H9 (cell line): ENCODE measurements at regions not wholly inside any gene's neighbourhood (a gene's known extent, or its start where the extent isn't known, plus 50 kb on each side); places are given as distances from the start of the nearest gene placed in this dataset.

Experiments used
- DNase-seq: peaks from one replicate; pipeline ENCODE4 v3.0.0-alpha.2; 2017
- H2AFZ ChIP-seq: one replicate; pipeline ENCODE4 v1.6.1; 2013; ENCODE audit warnings: mild to moderate bottlenecking, low read length, control low read depth, moderate library complexity
- H2AK5ac ChIP-seq: 2 replicates; pipeline ENCODE4 v1.6.1; 2013; ENCODE audit warnings: low read length, control low read depth, mixed read lengths; ENCODE audit not compliant: insufficient read length
- H2BK120ac ChIP-seq: one replicate; pipeline ENCODE4 v1.6.1; 2013; ENCODE audit warnings: low read depth, mild to moderate bottlenecking, low read length, control low read depth, inconsistent platforms; ENCODE audit not compliant: poor library complexity, severe bottlenecking
- H2BK12ac ChIP-seq: 2 replicates; pipeline ENCODE4 v1.6.1; 2013; ENCODE audit warnings: low read length, control low read depth, mixed read lengths, low read depth; ENCODE audit not compliant: insufficient read length
- H2BK15ac ChIP-seq: 2 replicates; pipeline ENCODE4 v1.6.1; 2013; ENCODE audit warnings: low read depth, low read length, control low read depth
- H2BK20ac ChIP-seq: one replicate; pipeline ENCODE4 v1.6.1; 2013; ENCODE audit warnings: low read depth, mild to moderate bottlenecking, low read length, control low read depth, inconsistent platforms; ENCODE audit not compliant: poor library complexity, severe bottlenecking
- H2BK5ac ChIP-seq: 2 replicates; pipeline ENCODE4 v1.6.1; 2013; ENCODE audit warnings: low read length, control low read depth, mixed read lengths; ENCODE audit not compliant: insufficient read length
- H3K14ac ChIP-seq: 2 replicates; pipeline ENCODE4 v1.6.1; 2013; ENCODE audit warnings: low read length, control low read depth; ENCODE audit not compliant: insufficient read depth
- H3K18ac ChIP-seq: 2 replicates; pipeline ENCODE4 v1.6.1; 2013; ENCODE audit warnings: low read depth, mild to moderate bottlenecking, mixed read lengths, low read length, control low read depth; ENCODE audit not compliant: insufficient read length
- H3K23ac ChIP-seq: 2 replicates; pipeline ENCODE4 v1.6.1; 2013; ENCODE audit warnings: low read length, control low read depth, mixed read lengths, low read depth; ENCODE audit not compliant: insufficient read length
- H3K23me2 ChIP-seq: 2 replicates; pipeline ENCODE4 v1.6.1; 2013; ENCODE audit warnings: low read depth, mild to moderate bottlenecking, mixed read lengths, low read length, control low read depth; ENCODE audit not compliant: insufficient read length, poor library complexity, severe bottlenecking
- H3K27ac ChIP-seq: 2 replicates; pipeline ENCODE4 v1.5.1; 2013; ENCODE audit warnings: low read length, control low read depth, mixed read lengths, low read depth; ENCODE audit not compliant: insufficient read length
- H3K27me3 ChIP-seq: 2 replicates; pipeline ENCODE4 v1.6.1; 2013; ENCODE audit warnings: low read length, control low read depth, inconsistent platforms; ENCODE audit not compliant: insufficient read depth
- H3K4ac ChIP-seq: 2 replicates; pipeline ENCODE4 v1.6.1; 2013; ENCODE audit warnings: low read depth, mild to moderate bottlenecking, control low read depth, inconsistent platforms, low read length, moderate library complexity
- H3K4me1 ChIP-seq: 2 replicates; pipeline ENCODE4 v1.6.1; 2013; ENCODE audit warnings: low read length, control low read depth, inconsistent platforms; ENCODE audit not compliant: insufficient read depth
- H3K4me2 ChIP-seq: 2 replicates; pipeline ENCODE4 v1.6.1; 2013; ENCODE audit warnings: low read length, control low read depth, mixed read lengths; ENCODE audit not compliant: insufficient read length, insufficient read depth
- H3K56ac ChIP-seq: 2 replicates; pipeline ENCODE4 v1.6.1; 2013; ENCODE audit warnings: low read depth, mild to moderate bottlenecking, mixed read lengths, low read length, control low read depth; ENCODE audit not compliant: insufficient read length
- H3K79me1 ChIP-seq: 2 replicates; pipeline ENCODE4 v1.6.1; 2013; ENCODE audit warnings: low read depth, mild to moderate bottlenecking, moderate library complexity, low read length, control low read depth, inconsistent platforms; ENCODE audit not compliant: insufficient read depth, poor library complexity, severe bottlenecking
- H3K79me2 ChIP-seq: 2 replicates; pipeline ENCODE4 v1.6.1; 2013; ENCODE audit warnings: low read length, control low read depth, inconsistent platforms; ENCODE audit not compliant: insufficient read depth
- H3K9ac ChIP-seq: 2 replicates; pipeline ENCODE4 v1.6.1; 2013; ENCODE audit warnings: low read length, control low read depth, mixed read lengths; ENCODE audit not compliant: insufficient read length; ENCODE audit errors: extremely low read depth
- H3K9me3 ChIP-seq: one replicate; pipeline ENCODE4 v1.6.1; 2013; ENCODE audit warnings: low read depth, low read length, inconsistent platforms; ENCODE audit not compliant: control insufficient read depth
- H3T11ph ChIP-seq: one replicate; pipeline ENCODE4 v1.6.1; 2013; ENCODE audit warnings: mild to moderate bottlenecking, low read length, control low read depth, inconsistent platforms
- H4K20me1 ChIP-seq: one replicate; pipeline ENCODE4 v1.6.1; 2013; ENCODE audit not compliant: control insufficient read depth, insufficient read length, insufficient read depth
- H4K5ac ChIP-seq: 2 replicates; pipeline ENCODE4 v1.6.1; 2013; ENCODE audit warnings: low read depth, mild to moderate bottlenecking, mixed read lengths, low read length, control low read depth; ENCODE audit not compliant: insufficient read length
- H4K8ac ChIP-seq: replicated peaks from 2 replicates; pipeline ENCODE4 v1.6.1; 2013; ENCODE audit warnings: low read length, control low read depth, mixed read lengths, low read depth; ENCODE audit not compliant: insufficient read length
- H4K91ac ChIP-seq: 2 replicates; pipeline ENCODE4 v1.6.1; 2013; ENCODE audit warnings: low read depth, mild to moderate bottlenecking, moderate library complexity, mixed read lengths, low read length, control low read depth; ENCODE audit not compliant: insufficient read length
- H3K27ac Mint-ChIP-seq, 3 experiments: 2 replicates in 2 of 3; 3 replicates in 1 of 3; pipeline ENCODE4 v1.8.0; 2020 to 2021; ENCODE audit warnings: mixed read lengths in 3 of 3, mild to moderate bottlenecking in 1 of 3, moderate library complexity in 1 of 3
- H3K27me3 Mint-ChIP-seq: 2 replicates; pipeline ENCODE4 v1.8.0; 2021; ENCODE audit warnings: low read depth, mild to moderate bottlenecking, moderate library complexity, mixed read lengths
- H3K36me3 Mint-ChIP-seq, 3 experiments: 2 replicates in 2 of 3; 3 replicates in 1 of 3; pipeline ENCODE4 v1.8.0; 2020 to 2021; ENCODE audit warnings: low read depth in 3 of 3, mixed read lengths in 3 of 3; ENCODE audit not compliant: insufficient read depth in 1 of 3
- H3K4me1 Mint-ChIP-seq, 2 experiments: 2 replicates each; pipeline ENCODE4 v1.8.0; 2020; ENCODE audit warnings: mixed read lengths in 2 of 2
- H3K4me3 Mint-ChIP-seq, 2 experiments: 2 replicates in 1 of 2; 3 replicates in 1 of 2; pipeline ENCODE4 v1.8.0; 2020 to 2021; ENCODE audit warnings: mild to moderate bottlenecking in 2 of 2, mixed read lengths in 2 of 2, moderate library complexity in 1 of 2
- H3K9me3 Mint-ChIP-seq, 2 experiments: 2 replicates in 1 of 2; 3 replicates in 1 of 2; pipeline ENCODE4 v1.8.0; 2020; ENCODE audit warnings: mild to moderate bottlenecking in 2 of 2, mixed read lengths in 2 of 2, moderate library complexity in 1 of 2
- CTCF ChIP-seq: fragments of 200-600 bp; sonication (generic); conservative IDR thresholded peaks from 3 replicates; pipeline ENCODE4 v1.8.0; 2021; ENCODE audit warnings: antibody characterized with exemption, mild to moderate bottlenecking
- WGBS: extraction: QIAGEN DNeasy Blood & Tissue Kit; methylation state at CpG from one replicate; pipeline ENCODE4 v1.1.7; 2013; ENCODE audit warnings: missing lambda C conversion rate, low lambda C conversion rate, mixed read lengths; ENCODE audit not compliant: insufficient read length; ENCODE audit errors: extremely low coverage; 5-methylcytosine and 5-hydroxymethylcytosine counted together

GRCh38 chr3:117107946-117108345 lies 398.4 kb downstream of the TUSC7 start:
- H3K4me1 ChIP-seq, result peaks cover 4% of the 10 kb centered on the region; the same call in 1 of the 2 replicates
- H3K56ac ChIP-seq, result no peak overlapping the region
- H3K79me1 ChIP-seq, result no peaks in the 10 kb centered on the region
- DNase-seq, result no peak
- H4K91ac ChIP-seq, result no peak overlapping the region
- H3K23ac ChIP-seq, result no peak overlapping the region
- H3K27ac ChIP-seq, result no peak overlapping the region
- no peak for TF ChIP-seq CTCF
- Mint-ChIP-seq H3K36me3 (peaks cover 0 to 17% (median 3%) of the 10 kb centered on the region in 3 experiments; a peak in 5 of 7 replicates), H3K4me1 (peaks cover 18 to 21% of the 10 kb centered on the region in 2 experiments), H3K9me3 (peaks cover 3 to 4% of the 10 kb centered on the region in 2 experiments), H3K4me3 (no peak overlapping the region), H3K27ac (no peak overlapping the region), H3K27me3 (no peaks in the 10 kb centered on the region)
- no peaks in the 10 kb centered on the region for H3K23me2 ChIP-seq
- no peak overlapping the region for H3K4ac ChIP-seq
- H3K27me3 ChIP-seq, result no peaks in the 10 kb centered on the region
- no peak overlapping the region for H2BK20ac ChIP-seq
- no peak overlapping the region for H2BK15ac ChIP-seq
- no peak overlapping the region for H4K8ac ChIP-seq
- H3K14ac ChIP-seq, result no peak overlapping the region
- no peak overlapping the region for H2BK5ac ChIP-seq
- no peak overlapping the region for H2AK5ac ChIP-seq
- H2BK12ac ChIP-seq, result no peak overlapping the region
- no peaks in the 10 kb centered on the region for H4K20me1 ChIP-seq
- H2BK120ac ChIP-seq, result no peak overlapping the region
- H4K5ac ChIP-seq, result no peak overlapping the region
- H3K9ac ChIP-seq, result no peak overlapping the region
- H2AFZ ChIP-seq, result no peak overlapping the region
- no peak overlapping the region for H3K4me2 ChIP-seq
- no peaks in the 10 kb centered on the region for H3K79me2 ChIP-seq
- no peak overlapping the region for H3K18ac ChIP-seq
- WGBS, result no CpG with 5 or more reads among the region's 2 CpGs
- H3T11ph ChIP-seq, result no peak overlapping the region
- H3K9me3 ChIP-seq, result no peaks in the 10 kb centered on the region
